Heart left ventricle (tissue), 13 donors: ENCODE measurements at regions not wholly inside any gene's neighbourhood (a gene's known extent, or its start where the extent isn't known, plus 50 kb on each side); places are given as distances from the start of the nearest gene placed in this dataset.
"Not testable (repeated sequence)": the region's sequence is repeated elsewhere in the genome, so short reads cannot be mapped to it uniquely, and the experiment has no call there.

Experiments
- CTCF ChIP-seq, 12 donors: fragments of 200-600 bp; sonication (generic) in 4 of 12; IDR thresholded peaks; one replicate each; pipeline versions ENCODE4 v1.5.0 to v1.8.0; 2018 to 2022; ENCODE audit warnings: antibody characterized with exemption in 12 of 12, mild to moderate bottlenecking in 5 of 12
- POLR2A ChIP-seq, 2 donors: fragments of 450-650 bp; IDR thresholded peaks; one replicate each; pipeline ENCODE4 v1.6.1; 2017; ENCODE audit warnings: antibody characterized with exemption in 2 of 2, mild to moderate bottlenecking in 2 of 2, moderate library complexity in 2 of 2
- donor health status: ischemic (EF 13 %, LVEDD 7.1; RV severe dilation, severe dysfunction).
- donor health status: DM: no; HTN: yes; CAD: no.
- donor health status: DM: no; HTN: no; CAD: no.
- donor health status: ischemic (EF 25% LVEDD 6.9; RV normal size, moderate dysfunction).
- donor health status: ischemic (EF 25% LVEDD 5.7; RV mildly dilated, moderate dysfunction).
- donor health status: ischemic (EF 35%, LVEDD 5.7; RV mildly dilated, moderate dysfunction).
- donor health status: nonischemic (EF 11% LVEDD 7.7; RV severe dilation, severe dysfunction).
- donor health status: DM: yes; HTN: yes; CAD: no.
- donor health status: PGD.
- donor health status: ischemic (EF 29% LVEDD 5.4; RV normal size, mild dysfunction).
- donor health status: nonischemic (EF 23%, LVEDD 6.1; RV moderate dilation, normal function).

GRCh38 chr5:56724857-56725256 lies 90.5 kb upstream of the MAP3K1 start:
- not testable (repeated sequence) for TF ChIP-seq CTCF, POLR2A (IDR thresholded peaks at IDR 0.05)
